Tibial artery (tissue), 4 donors: ENCODE measurements at regions not wholly inside any gene's neighbourhood (a gene's known extent, or its start where the extent isn't known, plus 50 kb on each side); places are given as distances from the start of the nearest gene placed in this dataset.

Experiments
- DNase-seq, 2 donors: peaks; one replicate each; pipeline ENCODE4 v3.0.0-alpha.2; 2019
- H3K27ac ChIP-seq, 2 donors: fragments of 200-600 bp; sonication (generic) in 1 of 2; 1 replicate in 1 of 2; 2 replicates in 1 of 2; pipeline ENCODE4 v1.5.1; 2018 to 2019; ENCODE audit warnings: mild to moderate bottlenecking in 1 of 2
- H3K27me3 ChIP-seq, 2 donors: fragments of 200-600 bp; sonication (generic) in 1 of 2; one replicate each; pipeline versions ENCODE4 v1.5.1 to v1.6.0; 2016 to 2019
- H3K36me3 ChIP-seq, 3 donors: fragments of 200-600 bp; sonication (generic) in 2 of 3; one replicate each; pipeline ENCODE4 v1.5.1; 2016 to 2019; ENCODE audit warnings: mild to moderate bottlenecking in 2 of 3
- H3K4me1 ChIP-seq, 4 donors: fragments of 200-600 bp; sonication (generic) in 2 of 4; 1 replicate in 3 of 4; 2 replicates in 1 of 4; pipeline ENCODE4 v1.5.1; 2016 to 2019
- H3K4me3 ChIP-seq, 2 donors: fragments of 200-600 bp; sonication (generic) in 1 of 2; 1 replicate in 1 of 2; 2 replicates in 1 of 2; pipeline ENCODE4 v1.5.1; 2018 to 2019; ENCODE audit warnings: mild to moderate bottlenecking in 2 of 2
- H3K9me3 ChIP-seq, 3 donors: fragments of 200-600 bp; sonication (generic) in 1 of 3; one replicate each; pipeline ENCODE4 v1.5.1; 2016 to 2019
- CTCF ChIP-seq, 2 experiments: fragments of 200-600 bp in 1 of 2; fragments of 450-650 bp in 1 of 2; IDR thresholded peaks; one replicate each; pipeline ENCODE4 v1.5.1; 2017 to 2019; ENCODE audit warnings: antibody characterized with exemption in 2 of 2, mild to moderate bottlenecking in 1 of 2, moderate library complexity in 1 of 2
- intact Hi-C: fragments of 100-400 bp; cut with DNase I; formaldehyde crosslinking; loops from one replicate; pipeline ENCODE4 v1.15.0; 2023; ENCODE audit warnings: low total_unique reads

- Histone ChIP-seq H3K27ac (no peak overlapping the region), H3K9me3 (no peaks in the 10 kb centered on the region), H3K36me3 (no peaks in the 10 kb centered on the region), H3K4me3 (no peak overlapping the region), H3K4me1 (peaks cover 0 to 13% (median 12%) of the 10 kb centered on the region in 4 donors), H3K27me3 (no peaks in the 10 kb centered on the region)
- TF ChIP-seq CTCF (IDR thresholded peaks at IDR 0.05) = no peak
- intact Hi-C loops = no loop called here
- DNase-seq = no peak
Measured at GRCh38 chr11:134908583-134908982, 496.5 kb upstream of the B3GAT1 start.

- Histone ChIP-seq H3K27ac (no peak overlapping the region), H3K4me3 (no peak overlapping the region), H3K9me3 (no peaks in the 10 kb centered on the region), H3K27me3 (peaks cover 0 to 2% of the 10 kb centered on the region in 2 donors), H3K4me1 (peaks cover 0 to 13% (median 12%) of the 10 kb centered on the region in 4 donors), H3K36me3 (no peaks in the 10 kb centered on the region)
- intact Hi-C loops = no loop called here
- no peak for TF ChIP-seq CTCF (IDR thresholded peaks at IDR 0.05)
- no peak for DNase-seq
Measured at GRCh38 chr11:134907636-134908035, 495.6 kb upstream of the B3GAT1 start.

GRCh38 chr11:134906356-134906955 lies 494.4 kb upstream of the B3GAT1 start:
- Histone ChIP-seq H3K27me3 (peaks cover 0 to 4% of the 10 kb centered on the region in 2 donors), H3K9me3 (no peaks in the 10 kb centered on the region), H3K4me1 (peaks cover 0 to 13% (median 12%) of the 10 kb centered on the region in 4 donors), H3K27ac (no peak overlapping the region), H3K36me3 (no peaks in the 10 kb centered on the region), H3K4me3 (no peak overlapping the region)
- no peak for DNase-seq
- no peak for TF ChIP-seq CTCF (IDR thresholded peaks at IDR 0.05)
- intact Hi-C loops = no loop called here

GRCh38 chr11:134905928-134906327 lies 493.9 kb upstream of the B3GAT1 start:
- no peak overlapping the region for H3K4me3 ChIP-seq
- H3K36me3 ChIP-seq = no peaks in the 10 kb centered on the region
- peaks cover 0 to 13% (median 12%) of the 10 kb centered on the region in 4 donors for H3K4me1 ChIP-seq
- peaks cover 0 to 5% of the 10 kb centered on the region in 2 donors for H3K27me3 ChIP-seq
- intact Hi-C loops = no loop called here
- no peak for TF ChIP-seq CTCF (IDR thresholded peaks at IDR 0.05)
- no peak overlapping the region for H3K27ac ChIP-seq
- no peak for DNase-seq
- no peaks in the 10 kb centered on the region for H3K9me3 ChIP-seq

GRCh38 chr11:134905517-134905916 lies 493.5 kb upstream of the B3GAT1 start:
- DNase-seq = no peak

More at GRCh38 chr11:134905517-134905916, 493.5 kb upstream of the B3GAT1 start:
- Histone ChIP-seq H3K9me3 (no peaks in the 10 kb centered on the region), H3K36me3 (no peaks in the 10 kb centered on the region), H3K27me3 (peaks cover 0 to 5% of the 10 kb centered on the region in 2 donors), H3K4me3 (no peak overlapping the region), H3K27ac (no peak overlapping the region), H3K4me1 (peaks cover 0 to 13% (median 12%) of the 10 kb centered on the region in 4 donors)
- intact Hi-C loops = no loop called here
- TF ChIP-seq CTCF (IDR thresholded peaks at IDR 0.05) = no peak
